Ureter (tissue), 1 donor: ENCODE measurements at regions not wholly inside any gene's neighbourhood (a gene's known extent, or its start where the extent isn't known, plus 50 kb on each side); places are given as distances from the start of the nearest gene placed in this dataset.
A peak's percentile ranks its signal among the peaks of the same experiment; 100 is the strongest.

Source experiments
- DNase-seq: peaks from one replicate; pipeline ENCODE4 v3.0.0-alpha.2; 2020; ENCODE audit warnings: low spot score
- donor health status: DM: yes; HTN: yes; CAD: no.

DNA sequence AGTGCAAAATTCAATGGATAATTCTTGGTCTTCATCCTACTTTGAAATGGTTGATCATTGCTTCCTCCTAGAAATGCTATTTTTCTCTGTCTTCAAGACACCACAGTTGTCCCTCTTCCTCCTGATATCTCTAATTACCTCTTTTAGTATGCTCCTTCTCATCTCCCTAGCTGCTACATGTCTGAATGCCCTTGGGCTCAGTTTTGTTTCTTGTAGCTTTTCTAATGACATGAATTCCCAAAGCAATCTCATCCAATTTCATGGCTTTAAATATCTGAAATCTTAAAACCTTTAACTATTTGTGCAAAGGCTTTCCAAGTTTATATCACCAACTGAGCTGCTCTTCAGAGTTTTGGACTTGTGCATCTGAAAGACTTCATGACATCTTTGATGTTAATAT lies 120.2 kb upstream of the RGS17 start:
- no peak for DNase-seq

DNA sequence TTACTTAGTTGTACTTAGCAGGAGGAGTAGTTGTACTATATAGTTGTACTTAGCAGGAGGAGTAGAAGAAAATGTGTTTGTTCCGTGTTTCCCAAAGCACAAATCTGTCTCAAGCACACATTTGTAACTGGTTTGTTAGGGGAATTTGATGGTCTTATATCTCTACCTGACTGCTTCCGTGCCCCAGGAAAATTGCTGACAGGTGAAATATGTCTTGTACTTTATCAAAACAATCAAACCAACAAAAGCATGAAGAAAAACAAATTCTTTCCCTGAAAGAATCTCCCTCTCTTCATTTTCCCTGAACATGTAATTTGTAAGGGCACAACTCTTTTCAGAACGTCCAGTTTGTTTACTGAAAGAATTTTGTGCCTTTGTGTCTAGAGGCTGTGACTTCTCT lies 106.6 kb upstream of the RGS17 start:
- no peak for DNase-seq

DNA sequence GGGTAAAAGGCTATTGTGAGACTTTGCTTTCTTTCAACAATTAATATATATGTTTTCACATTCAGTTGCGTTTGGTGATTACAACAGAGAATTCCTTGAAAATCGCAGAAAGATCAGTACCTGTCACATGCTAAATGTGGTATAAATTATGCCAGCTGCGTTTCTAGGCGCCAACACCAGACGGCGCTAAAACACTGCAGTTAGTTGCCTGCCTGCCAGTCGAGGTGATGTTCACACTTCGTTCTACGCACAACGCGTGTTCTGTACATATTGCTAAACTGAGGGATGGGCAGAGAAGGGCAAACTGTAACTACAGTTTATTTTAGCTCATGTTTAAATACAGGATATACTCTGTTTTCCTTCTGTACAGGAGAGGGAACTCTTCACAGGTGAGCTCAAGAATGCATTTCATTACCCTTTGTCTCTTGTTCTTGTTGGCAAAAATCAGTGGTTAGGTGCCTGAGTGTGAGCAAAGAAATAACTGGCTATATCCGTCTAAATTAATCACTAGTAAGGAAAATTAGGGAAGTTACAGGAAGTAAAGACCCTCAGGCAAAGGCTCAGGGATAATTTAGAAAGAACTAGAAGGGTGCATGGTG lies 100.1 kb upstream of the RGS17 start:
- DNase-seq, result peak; percentile 44

DNA sequence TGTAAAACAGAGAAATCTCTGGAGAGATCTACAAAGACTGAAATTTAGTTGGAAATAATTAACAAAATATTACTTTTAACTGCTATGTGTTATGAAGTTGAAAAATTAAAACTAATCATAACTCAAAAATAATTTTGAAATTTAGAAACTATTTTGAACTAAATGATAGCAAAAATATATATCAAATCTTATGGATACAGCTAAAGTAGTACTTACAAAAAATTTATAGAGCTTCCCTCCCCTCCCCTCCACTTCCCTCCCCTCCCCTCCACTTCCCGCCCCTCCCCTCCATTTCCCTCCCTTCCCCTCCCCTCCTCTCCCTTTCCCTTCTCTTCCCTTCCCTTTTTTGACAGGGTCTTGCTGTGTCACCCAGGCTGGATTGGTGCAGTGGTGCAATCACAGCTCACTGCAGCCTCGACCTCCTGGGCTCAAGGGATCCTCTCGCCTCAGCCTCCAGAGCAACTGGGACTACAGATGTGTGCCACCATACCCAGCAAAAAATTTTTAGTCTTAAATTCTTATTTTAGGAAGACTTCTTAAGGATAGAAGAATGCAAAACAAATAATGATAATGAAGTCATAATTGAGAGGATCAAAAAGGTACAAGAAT lies 87.2 kb upstream of the RGS17 start:
- DNase-seq, result no peak

DNA sequence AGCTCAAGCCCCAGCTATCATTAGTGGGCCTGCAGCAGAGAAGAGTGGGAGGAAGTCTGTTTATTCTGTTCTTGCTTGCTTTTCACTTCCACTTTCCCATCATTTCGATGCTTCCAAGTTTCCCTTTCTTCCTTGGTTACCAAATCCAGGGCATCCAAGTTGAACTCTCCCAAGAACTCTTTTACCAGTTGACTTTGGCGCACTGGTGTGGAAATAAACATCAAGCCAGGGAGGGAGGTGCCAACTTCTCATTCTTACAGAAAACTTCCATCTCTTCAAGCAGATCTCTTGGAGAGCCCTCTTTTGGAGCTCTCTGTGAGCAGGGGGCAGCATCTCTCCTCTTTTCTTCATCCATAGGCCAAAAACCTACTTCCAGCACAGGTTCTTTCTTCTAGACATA lies 85.7 kb upstream of the RGS17 start:
- no peak for DNase-seq

DNA sequence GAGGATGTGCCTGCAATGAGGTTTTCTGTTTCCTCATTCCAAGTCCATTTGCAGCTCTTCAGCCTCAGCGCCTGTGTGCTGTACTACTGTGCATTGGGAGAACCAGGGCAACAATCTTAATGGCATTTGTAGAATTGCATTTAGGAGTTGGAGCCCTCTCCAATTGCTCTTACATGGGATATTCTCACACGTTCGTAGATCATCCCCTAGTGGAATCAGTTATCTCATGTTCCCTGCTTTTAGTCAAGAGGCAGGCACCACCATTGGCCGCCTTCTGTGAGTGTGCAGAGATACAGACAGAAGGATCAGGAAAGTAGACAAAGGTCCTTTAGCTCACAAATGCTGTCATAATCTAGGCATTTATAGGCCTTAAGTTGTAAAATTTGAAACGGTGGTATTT lies 84.2 kb upstream of the RGS17 start:
- no peak for DNase-seq

DNA sequence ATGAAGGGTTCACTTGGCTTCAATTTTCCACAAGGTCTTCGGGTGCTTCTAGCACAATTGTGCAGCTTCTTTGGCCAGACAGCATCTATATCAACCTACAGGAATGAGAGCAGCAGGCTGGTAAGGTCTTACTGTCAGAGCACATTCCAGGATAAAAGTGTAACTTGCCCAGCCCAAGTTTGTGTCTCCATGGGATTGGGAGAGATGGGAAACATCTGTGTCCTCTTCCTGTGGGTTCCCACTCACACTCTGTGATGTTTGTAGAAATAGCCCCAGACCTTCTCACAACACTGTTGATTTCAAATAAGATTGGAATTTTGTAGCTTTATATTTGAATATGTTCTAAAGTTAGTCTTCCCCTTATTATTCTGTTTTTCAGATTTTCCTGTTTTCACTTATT lies 83.4 kb upstream of the RGS17 start:
- DNase-seq, result no peak

DNA sequence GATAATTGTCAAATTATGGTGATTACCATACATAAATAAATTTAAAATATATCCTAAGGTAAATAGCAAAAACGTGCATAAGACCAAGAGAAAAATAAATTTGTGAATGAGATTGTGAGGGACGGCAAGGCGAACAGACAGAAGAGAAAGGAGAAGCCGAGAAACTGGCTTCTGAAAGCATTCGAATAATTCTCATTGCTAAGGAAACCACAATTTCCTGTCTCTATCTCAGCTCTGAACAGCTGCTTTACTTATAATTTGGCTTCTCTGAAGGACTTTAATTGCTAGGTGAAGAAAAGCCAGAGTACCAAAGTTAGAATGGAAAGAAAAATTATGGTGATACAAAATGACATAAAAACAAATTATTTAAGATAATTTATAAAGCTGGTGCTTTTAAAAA lies 79.0 kb upstream of the RGS17 start:
- DNase-seq, result no peak

DNA sequence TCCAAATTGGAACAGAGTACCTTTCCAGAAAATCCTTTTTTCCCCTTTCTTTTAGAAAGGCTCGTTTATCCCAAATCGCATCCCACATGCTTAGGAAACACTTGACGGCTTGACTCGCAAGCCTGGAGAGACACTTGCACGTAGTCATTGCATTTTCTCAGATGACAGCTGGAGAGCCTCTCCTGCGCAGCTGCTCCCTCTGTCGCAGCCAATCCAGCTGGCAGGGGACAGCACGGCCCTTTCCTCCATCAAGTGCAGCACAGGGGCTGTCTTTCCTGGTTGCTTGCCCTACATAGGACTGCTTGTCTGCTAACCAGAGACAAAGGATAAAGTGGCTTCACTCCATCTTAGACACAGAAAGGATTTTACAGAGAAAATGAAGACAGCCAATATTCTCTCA lies 77.6 kb upstream of the RGS17 start:
- DNase-seq, result no peak

DNA sequence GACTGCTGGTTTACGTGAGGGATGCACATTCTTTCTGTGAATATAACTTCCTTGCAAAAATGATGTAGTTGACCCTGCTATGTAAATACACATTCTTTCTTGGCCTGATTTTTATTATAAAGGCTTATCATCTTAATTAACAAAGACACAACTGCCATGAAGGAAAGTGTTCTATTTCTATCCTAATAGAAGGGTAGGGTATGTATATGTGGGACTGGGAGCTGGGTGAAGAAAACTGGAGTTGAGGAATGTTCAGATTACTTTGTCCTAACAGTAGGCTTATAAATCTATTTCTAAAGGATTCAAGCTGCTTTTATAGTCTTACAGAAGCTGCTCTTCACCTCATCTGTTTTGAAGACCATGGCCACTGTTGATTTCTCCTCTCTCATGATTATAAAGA lies 76.5 kb upstream of the RGS17 start:
- DNase-seq, result no peak

DNA sequence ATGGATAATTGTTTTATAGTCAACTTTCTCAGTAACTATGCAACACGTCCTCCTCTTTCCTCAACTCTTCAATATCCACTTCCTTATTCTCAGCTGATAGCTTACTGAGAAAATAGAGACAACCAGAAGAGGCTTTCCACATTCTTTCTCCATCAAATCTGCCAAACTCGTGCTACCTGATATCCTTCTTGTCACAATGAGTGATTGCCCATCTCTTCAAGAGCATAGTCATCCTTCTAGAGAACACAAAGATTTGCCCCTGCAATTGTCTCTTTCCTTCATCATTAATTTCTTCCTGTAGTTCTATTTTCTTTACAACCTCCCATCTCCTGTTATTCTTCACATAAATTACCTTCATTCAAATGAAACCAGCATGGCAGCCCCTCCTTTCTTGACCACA lies 75.9 kb upstream of the RGS17 start:
- no peak for DNase-seq

DNA sequence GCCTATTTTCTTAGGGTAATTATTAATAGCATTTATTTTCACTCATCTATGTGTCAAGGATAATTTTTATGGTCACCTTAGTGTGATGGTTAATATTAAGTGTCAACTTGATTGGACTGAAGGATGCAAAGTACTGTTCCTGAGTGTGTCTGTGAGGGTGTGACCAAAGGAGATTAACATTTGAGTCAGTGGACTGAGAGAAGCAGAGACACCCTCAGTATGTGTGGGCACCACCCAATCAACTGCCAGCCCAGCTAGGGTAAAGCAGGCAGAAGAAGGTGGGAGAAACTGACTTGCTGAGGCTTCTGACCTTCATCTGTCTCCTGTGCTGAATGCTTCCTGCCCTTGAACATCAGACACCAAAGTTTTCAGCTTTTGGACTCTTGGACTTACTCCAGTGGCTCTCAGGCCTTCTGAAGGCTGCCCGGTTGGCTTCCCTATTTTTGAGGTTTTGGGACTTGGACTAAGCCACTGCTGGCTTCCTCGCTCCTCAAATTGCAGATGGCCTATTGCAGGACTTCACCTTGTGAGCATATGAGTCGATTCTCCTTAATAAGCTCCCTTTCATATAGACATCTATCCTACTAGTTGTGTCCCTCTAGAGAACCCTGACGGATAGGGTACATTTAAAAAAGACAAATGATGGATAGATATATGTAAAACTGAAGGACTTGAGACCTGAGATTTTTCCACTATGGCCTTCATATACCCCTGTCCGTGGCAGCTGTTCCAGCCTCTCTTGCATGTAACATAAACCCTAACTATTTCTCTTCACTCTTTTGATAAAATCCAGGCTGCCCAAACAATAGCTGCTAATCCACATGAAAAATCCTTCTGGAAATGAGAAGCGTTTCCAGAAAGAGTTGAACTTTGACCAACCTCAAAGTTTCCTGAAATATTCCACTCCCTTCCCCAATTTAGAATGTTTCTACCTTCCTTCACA lies 62.1 kb upstream of the RGS17 start:
- DNase-seq, result no peak

DNA sequence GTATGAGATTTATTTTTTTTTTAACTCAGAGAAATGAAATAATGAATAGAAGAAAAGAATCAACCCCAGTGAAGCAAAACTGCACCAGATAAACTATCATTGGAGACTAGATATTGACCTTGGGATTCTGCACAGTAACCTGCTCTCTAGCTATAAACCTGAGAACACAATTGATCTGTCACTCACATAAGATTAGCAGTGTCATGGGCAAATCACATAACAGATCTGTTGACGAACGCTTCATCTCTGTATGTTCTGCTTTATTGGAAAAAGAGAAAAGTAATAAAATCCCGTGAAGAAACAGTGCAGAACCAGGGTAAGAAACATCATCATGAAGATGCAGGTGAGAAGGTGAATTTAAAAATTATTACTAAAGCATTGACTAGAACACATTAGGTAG lies 52.8 kb upstream of the RGS17 start:
- no peak for DNase-seq
